H9 (cell line): ENCODE measurements at regions not wholly inside any gene's neighbourhood (a gene's known extent, or its start where the extent isn't known, plus 50 kb on each side); places are given as distances from the start of the nearest gene placed in this dataset.

Source experiments
- DNase-seq: peaks from one replicate; pipeline ENCODE4 v3.0.0-alpha.2; 2017
- H2AFZ ChIP-seq: one replicate; pipeline ENCODE4 v1.6.1; 2013; ENCODE audit warnings: mild to moderate bottlenecking, low read length, control low read depth, moderate library complexity
- H2AK5ac ChIP-seq: 2 replicates; pipeline ENCODE4 v1.6.1; 2013; ENCODE audit warnings: low read length, control low read depth, mixed read lengths; ENCODE audit not compliant: insufficient read length
- H2BK120ac ChIP-seq: one replicate; pipeline ENCODE4 v1.6.1; 2013; ENCODE audit warnings: low read depth, mild to moderate bottlenecking, low read length, control low read depth, inconsistent platforms; ENCODE audit not compliant: poor library complexity, severe bottlenecking
- H2BK12ac ChIP-seq: 2 replicates; pipeline ENCODE4 v1.6.1; 2013; ENCODE audit warnings: low read length, control low read depth, mixed read lengths, low read depth; ENCODE audit not compliant: insufficient read length
- H2BK15ac ChIP-seq: 2 replicates; pipeline ENCODE4 v1.6.1; 2013; ENCODE audit warnings: low read depth, low read length, control low read depth
- H2BK20ac ChIP-seq: one replicate; pipeline ENCODE4 v1.6.1; 2013; ENCODE audit warnings: low read depth, mild to moderate bottlenecking, low read length, control low read depth, inconsistent platforms; ENCODE audit not compliant: poor library complexity, severe bottlenecking
- H2BK5ac ChIP-seq: 2 replicates; pipeline ENCODE4 v1.6.1; 2013; ENCODE audit warnings: low read length, control low read depth, mixed read lengths; ENCODE audit not compliant: insufficient read length
- H3K14ac ChIP-seq: 2 replicates; pipeline ENCODE4 v1.6.1; 2013; ENCODE audit warnings: low read length, control low read depth; ENCODE audit not compliant: insufficient read depth
- H3K18ac ChIP-seq: 2 replicates; pipeline ENCODE4 v1.6.1; 2013; ENCODE audit warnings: low read depth, mild to moderate bottlenecking, mixed read lengths, low read length, control low read depth; ENCODE audit not compliant: insufficient read length
- H3K23ac ChIP-seq: 2 replicates; pipeline ENCODE4 v1.6.1; 2013; ENCODE audit warnings: low read length, control low read depth, mixed read lengths, low read depth; ENCODE audit not compliant: insufficient read length
- H3K23me2 ChIP-seq: 2 replicates; pipeline ENCODE4 v1.6.1; 2013; ENCODE audit warnings: low read depth, mild to moderate bottlenecking, mixed read lengths, low read length, control low read depth; ENCODE audit not compliant: insufficient read length, poor library complexity, severe bottlenecking
- H3K27ac ChIP-seq: 2 replicates; pipeline ENCODE4 v1.5.1; 2013; ENCODE audit warnings: low read length, control low read depth, mixed read lengths, low read depth; ENCODE audit not compliant: insufficient read length
- H3K27me3 ChIP-seq: 2 replicates; pipeline ENCODE4 v1.6.1; 2013; ENCODE audit warnings: low read length, control low read depth, inconsistent platforms; ENCODE audit not compliant: insufficient read depth
- H3K4ac ChIP-seq: 2 replicates; pipeline ENCODE4 v1.6.1; 2013; ENCODE audit warnings: low read depth, mild to moderate bottlenecking, control low read depth, inconsistent platforms, low read length, moderate library complexity
- H3K4me1 ChIP-seq: 2 replicates; pipeline ENCODE4 v1.6.1; 2013; ENCODE audit warnings: low read length, control low read depth, inconsistent platforms; ENCODE audit not compliant: insufficient read depth
- H3K4me2 ChIP-seq: 2 replicates; pipeline ENCODE4 v1.6.1; 2013; ENCODE audit warnings: low read length, control low read depth, mixed read lengths; ENCODE audit not compliant: insufficient read length, insufficient read depth
- H3K56ac ChIP-seq: 2 replicates; pipeline ENCODE4 v1.6.1; 2013; ENCODE audit warnings: low read depth, mild to moderate bottlenecking, mixed read lengths, low read length, control low read depth; ENCODE audit not compliant: insufficient read length
- H3K79me1 ChIP-seq: 2 replicates; pipeline ENCODE4 v1.6.1; 2013; ENCODE audit warnings: low read depth, mild to moderate bottlenecking, moderate library complexity, low read length, control low read depth, inconsistent platforms; ENCODE audit not compliant: insufficient read depth, poor library complexity, severe bottlenecking
- H3K79me2 ChIP-seq: 2 replicates; pipeline ENCODE4 v1.6.1; 2013; ENCODE audit warnings: low read length, control low read depth, inconsistent platforms; ENCODE audit not compliant: insufficient read depth
- H3K9ac ChIP-seq: 2 replicates; pipeline ENCODE4 v1.6.1; 2013; ENCODE audit warnings: low read length, control low read depth, mixed read lengths; ENCODE audit not compliant: insufficient read length; ENCODE audit errors: extremely low read depth
- H3K9me3 ChIP-seq: one replicate; pipeline ENCODE4 v1.6.1; 2013; ENCODE audit warnings: low read depth, low read length, inconsistent platforms; ENCODE audit not compliant: control insufficient read depth
- H3T11ph ChIP-seq: one replicate; pipeline ENCODE4 v1.6.1; 2013; ENCODE audit warnings: mild to moderate bottlenecking, low read length, control low read depth, inconsistent platforms
- H4K20me1 ChIP-seq: one replicate; pipeline ENCODE4 v1.6.1; 2013; ENCODE audit not compliant: control insufficient read depth, insufficient read length, insufficient read depth
- H4K5ac ChIP-seq: 2 replicates; pipeline ENCODE4 v1.6.1; 2013; ENCODE audit warnings: low read depth, mild to moderate bottlenecking, mixed read lengths, low read length, control low read depth; ENCODE audit not compliant: insufficient read length
- H4K8ac ChIP-seq: replicated peaks from 2 replicates; pipeline ENCODE4 v1.6.1; 2013; ENCODE audit warnings: low read length, control low read depth, mixed read lengths, low read depth; ENCODE audit not compliant: insufficient read length
- H4K91ac ChIP-seq: 2 replicates; pipeline ENCODE4 v1.6.1; 2013; ENCODE audit warnings: low read depth, mild to moderate bottlenecking, moderate library complexity, mixed read lengths, low read length, control low read depth; ENCODE audit not compliant: insufficient read length
- H3K27ac Mint-ChIP-seq, 3 experiments: 2 replicates in 2 of 3; 3 replicates in 1 of 3; pipeline ENCODE4 v1.8.0; 2020 to 2021; ENCODE audit warnings: mixed read lengths in 3 of 3, mild to moderate bottlenecking in 1 of 3, moderate library complexity in 1 of 3
- H3K27me3 Mint-ChIP-seq: 2 replicates; pipeline ENCODE4 v1.8.0; 2021; ENCODE audit warnings: low read depth, mild to moderate bottlenecking, moderate library complexity, mixed read lengths
- H3K36me3 Mint-ChIP-seq, 3 experiments: 2 replicates in 2 of 3; 3 replicates in 1 of 3; pipeline ENCODE4 v1.8.0; 2020 to 2021; ENCODE audit warnings: low read depth in 3 of 3, mixed read lengths in 3 of 3; ENCODE audit not compliant: insufficient read depth in 1 of 3
- H3K4me1 Mint-ChIP-seq, 2 experiments: 2 replicates each; pipeline ENCODE4 v1.8.0; 2020; ENCODE audit warnings: mixed read lengths in 2 of 2
- H3K4me3 Mint-ChIP-seq, 2 experiments: 2 replicates in 1 of 2; 3 replicates in 1 of 2; pipeline ENCODE4 v1.8.0; 2020 to 2021; ENCODE audit warnings: mild to moderate bottlenecking in 2 of 2, mixed read lengths in 2 of 2, moderate library complexity in 1 of 2
- H3K9me3 Mint-ChIP-seq, 2 experiments: 2 replicates in 1 of 2; 3 replicates in 1 of 2; pipeline ENCODE4 v1.8.0; 2020; ENCODE audit warnings: mild to moderate bottlenecking in 2 of 2, mixed read lengths in 2 of 2, moderate library complexity in 1 of 2
- CTCF ChIP-seq: fragments of 200-600 bp; sonication (generic); conservative IDR thresholded peaks from 3 replicates; pipeline ENCODE4 v1.8.0; 2021; ENCODE audit warnings: antibody characterized with exemption, mild to moderate bottlenecking
- WGBS: extraction: QIAGEN DNeasy Blood & Tissue Kit; methylation state at CpG from one replicate; pipeline ENCODE4 v1.1.7; 2013; ENCODE audit warnings: missing lambda C conversion rate, low lambda C conversion rate, mixed read lengths; ENCODE audit not compliant: insufficient read length; ENCODE audit errors: extremely low coverage; 5-methylcytosine and 5-hydroxymethylcytosine counted together

- Histone ChIP-seq H2BK12ac (no peak overlapping the region), H2AK5ac (no peak overlapping the region), H3K27me3 (no peaks in the 10 kb centered on the region), H2BK5ac (no peak overlapping the region), H3K14ac (no peak overlapping the region), H2BK20ac (no peak overlapping the region), H3K23me2 (no peaks in the 10 kb centered on the region), H3K4me2 (no peak overlapping the region), H3K4me1 (no peaks in the 10 kb centered on the region; the same call in 1 of the 2 replicates), H3K27ac (no peak overlapping the region), H3K79me1 (no peaks in the 10 kb centered on the region), H4K91ac (no peak overlapping the region), H2AFZ (no peak overlapping the region), H2BK120ac (no peak overlapping the region), H4K8ac (no peak overlapping the region), H3K79me2 (no peaks in the 10 kb centered on the region), H4K5ac (no peak overlapping the region), H3K18ac (no peak overlapping the region), H3K9me3 (no peaks in the 10 kb centered on the region), H3K9ac (no peak overlapping the region), H3K4ac (no peak overlapping the region), H2BK15ac (no peak overlapping the region), H3T11ph (no peak overlapping the region), H3K23ac (no peak overlapping the region), H4K20me1 (no peaks in the 10 kb centered on the region), H3K56ac (no peak overlapping the region)
- no peak overlapping the region for H3K27ac Mint-ChIP-seq
- no peak for DNase-seq
- H3K4me3 Mint-ChIP-seq, result no peak overlapping the region
- peaks cover 3 to 9% of the 10 kb centered on the region in 2 experiments; a peak in 3 of 4 replicates for H3K4me1 Mint-ChIP-seq
- no peaks in the 10 kb centered on the region for H3K36me3 Mint-ChIP-seq
- H3K9me3 Mint-ChIP-seq, result no peaks in the 10 kb centered on the region; a peak in 1 of 5 replicates
- no peak for TF ChIP-seq CTCF
- H3K27me3 Mint-ChIP-seq, result no peaks in the 10 kb centered on the region
- no CpG with 5 or more reads among the region's 4 CpGs for WGBS
These were observed 269.4 kb upstream of the TTC14 start for GRCh38 chr3:180332608-180333007.
